Right cardiac atrium (tissue), 5 donors: ENCODE measurements at regions not wholly inside any gene's neighbourhood (a gene's known extent, or its start where the extent isn't known, plus 50 kb on each side); places are given as distances from the start of the nearest gene placed in this dataset.

Source experiments
- ATAC-seq, 2 donors: fragments of 200-7000 bp; cut with Tn5 transposase; one replicate each; pipeline versions ENCODE4 v1.8.0 to v1.9.1; 2020; ENCODE audit warnings: moderate library complexity in 2 of 2, mild to moderate bottlenecking in 1 of 2
- DNase-seq, 3 donors: peaks; one replicate each; pipeline ENCODE4 v3.0.0-alpha.2; 2020
- H3K27ac ChIP-seq: one replicate; pipeline ENCODE4 v1.5.1; 2013; ENCODE audit warnings: mild to moderate bottlenecking, low read length, control low read depth, moderate library complexity
- H3K27me3 ChIP-seq: one replicate; pipeline ENCODE4 v1.6.1; 2013; ENCODE audit not compliant: control insufficient read depth, insufficient read depth
- H3K4me1 ChIP-seq: one replicate; pipeline ENCODE4 v1.6.1; 2013; ENCODE audit warnings: low read length; ENCODE audit not compliant: control insufficient read depth, insufficient read depth
- H3K4me3 ChIP-seq: one replicate; pipeline ENCODE4 v1.5.1; 2013; ENCODE audit warnings: low read length, control low read depth
- H3K9me3 ChIP-seq: one replicate; pipeline ENCODE4 v1.6.1; 2013; ENCODE audit warnings: low read length; ENCODE audit not compliant: control insufficient read depth
- WGBS: extraction: QIAGEN DNeasy Blood & Tissue Kit; methylation state at CpG from one replicate; pipeline ENCODE4 v1.1.7; 2013; 5-methylcytosine and 5-hydroxymethylcytosine counted together
- intact Hi-C, 4 donors: fragments of 100-400 bp; cut with DNase I; formaldehyde crosslinking; loops; one replicate each; pipeline versions ENCODE4 v1.11.0 to v1.14.0; 2022 to 2023
- donor health status: healthy with polysubstance abuse.
- donor health status: DM: no; HTN: yes; CAD: no.
- donor health status: DM: no; HTN: no; CAD: no.
- donor health status: DM: no; HTN: yes; CAD: no; lungs with severe emphysema.
- donor health status: DM: yes; HTN: yes; CAD: no.

DNA sequence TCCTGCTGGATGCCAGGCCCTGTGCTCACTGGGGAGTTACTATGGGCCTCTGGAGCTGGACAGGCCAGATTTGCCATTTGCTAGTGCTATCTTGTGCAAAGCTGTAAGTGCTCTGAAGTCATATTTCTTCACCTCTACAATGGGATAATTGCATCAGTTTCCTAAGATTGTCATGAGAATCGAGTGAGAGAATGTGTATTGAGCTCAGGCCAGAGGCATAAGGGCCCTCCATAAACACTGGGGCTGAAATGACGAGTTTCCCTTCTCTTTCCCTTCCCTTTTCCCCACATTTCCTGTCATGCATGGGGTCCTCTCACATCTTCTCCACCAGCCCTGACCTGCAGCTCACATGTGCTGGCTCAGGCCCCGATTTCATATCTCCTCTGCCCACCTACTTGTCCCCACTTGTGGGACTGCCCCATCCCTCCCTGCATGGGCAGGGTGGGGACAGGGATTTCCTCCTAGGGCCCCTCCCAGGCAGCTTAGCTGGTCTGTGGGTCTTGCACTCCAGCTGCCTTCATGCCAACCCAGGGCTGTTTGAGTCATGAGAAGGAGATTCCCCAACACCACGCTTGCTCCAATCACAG lies 358.8 kb downstream of the MID1IP1 start:
- ATAC-seq (no peak), DNase-seq (no peak)
- intact Hi-C loops, result loop anchor here in 1 of 4 donors (10.0 kb wide), 1 partner anchor 405 kb away; no protein-coding TSS in a partner anchor
- peaks cover 2% of the 10 kb centered on the region for H3K4me1 ChIP-seq
- 73% methylated on average over 4 of the region's 4 CpGs for WGBS
- no peak overlapping the region for H3K4me3 ChIP-seq
- H3K27ac ChIP-seq, result no peak overlapping the region
- H3K9me3 ChIP-seq, result no peaks in the 10 kb centered on the region
- no peaks in the 10 kb centered on the region for H3K27me3 ChIP-seq

DNA sequence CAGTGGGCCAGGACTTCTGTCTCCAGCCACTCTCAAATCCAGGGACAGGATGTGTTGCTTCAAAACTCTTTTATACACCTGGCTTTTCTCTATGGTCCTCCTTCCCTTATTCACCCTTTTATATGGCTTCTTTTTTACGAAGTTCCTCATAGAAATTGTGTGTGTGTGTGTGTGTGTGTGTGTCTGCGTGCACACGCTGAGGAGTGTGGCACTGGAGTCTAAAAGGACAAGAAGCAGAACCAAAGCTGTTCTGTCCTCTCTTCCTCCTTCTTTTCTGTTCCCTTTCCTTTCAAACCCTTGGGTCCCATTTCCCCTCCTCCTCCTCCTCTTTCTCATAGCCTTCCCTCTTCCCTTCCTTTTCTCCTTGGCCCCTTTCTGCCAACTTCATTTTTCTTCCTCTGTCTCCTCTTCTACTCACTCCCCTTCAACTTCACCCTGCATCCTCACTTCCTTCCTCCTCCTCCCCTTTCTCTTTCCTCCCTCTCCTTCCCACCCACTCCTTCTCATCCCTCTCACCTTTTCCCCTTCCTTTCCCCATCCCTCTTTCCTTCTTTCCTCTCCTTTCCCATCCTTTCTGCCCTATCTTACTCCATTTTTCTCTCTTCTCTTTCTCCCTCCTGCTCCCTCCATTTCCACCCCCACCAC lies 360.5 kb downstream of the MID1IP1 start:
- Histone ChIP-seq H3K27me3 (no peaks in the 10 kb centered on the region), H3K9me3 (no peaks in the 10 kb centered on the region), H3K27ac (no peak overlapping the region), H3K4me3 (no peak overlapping the region), H3K4me1 (peaks cover 2% of the 10 kb centered on the region)
- 76% methylated on average over 3 of the region's 3 CpGs for WGBS
- no peak for DNase-seq
- no peak for ATAC-seq
- intact Hi-C loops, result no loop called here

DNA sequence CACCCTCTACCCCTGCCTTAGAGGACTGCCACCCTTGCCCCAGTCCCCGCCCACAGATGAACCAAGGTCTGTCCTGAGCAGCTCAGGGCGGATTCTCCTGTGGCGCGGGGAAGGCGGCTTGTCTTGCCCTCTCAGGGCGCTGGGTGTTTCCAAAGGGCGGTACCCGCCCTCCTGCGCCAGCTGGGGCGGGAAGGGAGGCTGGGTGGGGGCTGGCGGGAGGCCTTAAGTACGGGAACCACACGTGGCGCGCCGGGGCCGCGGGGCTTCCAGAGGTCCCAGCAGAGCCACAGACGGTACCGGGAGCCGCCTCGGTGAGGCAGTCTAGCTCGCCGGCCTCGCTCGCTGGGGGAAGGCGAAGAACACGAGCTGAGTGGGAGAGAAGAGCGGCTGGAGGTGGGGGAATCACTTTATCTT lies 361.1 kb downstream of the MID1IP1 start:
- Histone ChIP-seq H3K4me3 (no peak overlapping the region), H3K4me1 (peaks cover 2% of the 10 kb centered on the region), H3K27me3 (no peaks in the 10 kb centered on the region), H3K9me3 (no peaks in the 10 kb centered on the region), H3K27ac (no peak overlapping the region)
- intact Hi-C loops, result no loop called here
- ATAC-seq, result peak; percentile 52 to 65
- WGBS, result 15% methylated on average over 29 of the region's 29 CpGs
- peak; percentile 29 to 70 (median 57) for DNase-seq

DNA sequence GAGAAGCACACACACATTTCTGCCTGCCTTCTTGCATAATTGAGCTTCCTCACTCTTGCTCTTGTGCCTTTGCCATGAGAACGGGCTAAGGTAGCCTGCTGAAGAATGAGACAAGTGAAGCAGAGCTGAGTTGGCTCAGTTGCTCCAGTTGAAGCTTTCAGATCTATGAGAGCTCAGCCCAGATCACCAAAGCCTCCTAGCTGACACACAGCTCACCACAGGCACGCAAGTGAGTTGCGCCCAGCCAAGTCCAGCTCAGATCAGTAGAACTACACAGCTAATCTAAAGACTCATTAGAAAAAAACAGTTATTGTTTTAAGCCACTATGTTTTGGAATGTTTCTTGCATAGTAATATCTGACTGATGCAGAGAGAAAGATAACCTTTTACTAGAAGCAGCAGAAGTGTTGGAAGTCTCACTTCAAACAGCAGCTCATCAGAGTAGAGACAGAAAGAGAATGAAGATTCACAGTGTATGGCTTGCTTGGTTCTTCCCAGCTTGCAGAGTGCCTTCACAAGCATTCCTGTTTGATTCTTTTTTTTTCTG lies 362.4 kb downstream of the MID1IP1 start:
- intact Hi-C loops, result no loop called here
- no peak for DNase-seq
- no peaks in the 10 kb centered on the region for H3K27me3 ChIP-seq
- H3K9me3 ChIP-seq, result no peaks in the 10 kb centered on the region
- peaks cover 2% of the 10 kb centered on the region for H3K4me1 ChIP-seq
- no peak for ATAC-seq
- no peak overlapping the region for H3K4me3 ChIP-seq
- WGBS, result 87% methylated on average over 3 of the region's 3 CpGs
- H3K27ac ChIP-seq, result no peak overlapping the region

DNA sequence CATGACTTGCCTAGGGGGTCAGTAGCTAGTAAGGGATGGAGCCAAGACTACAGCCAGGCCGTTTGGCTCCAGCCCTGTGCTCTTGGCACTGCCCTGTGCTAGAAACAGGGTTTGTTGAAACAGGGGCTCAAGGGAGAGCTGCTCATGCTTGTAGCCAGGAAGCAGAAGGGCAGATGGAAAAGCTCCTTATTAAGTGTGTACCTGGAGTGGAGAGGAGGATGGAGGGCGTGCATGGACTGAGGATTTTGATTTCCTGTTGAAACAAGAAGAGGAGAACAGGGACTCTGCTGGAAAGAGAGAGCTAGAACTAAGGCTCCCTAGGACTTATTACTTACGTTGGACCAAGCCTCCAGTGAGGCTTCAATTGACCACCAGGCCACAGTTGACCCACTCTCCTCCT lies 363.0 kb downstream of the MID1IP1 start:
- Histone ChIP-seq H3K9me3 (no peaks in the 10 kb centered on the region), H3K4me3 (no peak overlapping the region), H3K27me3 (no peaks in the 10 kb centered on the region), H3K27ac (no peak overlapping the region), H3K4me1 (peaks cover 2% of the 10 kb centered on the region)
- intact Hi-C loops, result no loop called here
- WGBS, result 74% methylated on average over 3 of the region's 3 CpGs
- no peak for ATAC-seq
- DNase-seq, result no peak

DNA sequence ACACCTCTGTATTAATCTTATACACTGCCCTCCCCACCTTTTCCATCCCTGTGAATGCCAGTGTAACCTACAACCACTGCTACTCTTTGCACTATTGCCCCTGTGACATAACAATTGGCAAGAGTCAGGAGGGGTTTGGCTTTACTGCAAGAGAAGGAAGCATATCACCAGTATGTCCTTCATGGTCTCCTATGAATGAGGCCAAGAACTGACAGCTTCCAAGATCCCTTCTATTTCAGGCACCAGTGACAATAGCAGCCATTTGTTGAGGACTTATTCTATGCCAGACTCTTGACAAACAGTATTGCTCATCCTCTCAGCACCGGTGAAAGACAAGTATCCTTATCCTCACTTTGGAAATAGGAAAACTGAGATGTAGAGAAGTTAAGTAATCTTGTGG lies 363.9 kb downstream of the MID1IP1 start:
- Histone ChIP-seq H3K27ac (no peak overlapping the region), H3K9me3 (no peaks in the 10 kb centered on the region), H3K4me3 (no peak overlapping the region), H3K4me1 (peaks cover 2% of the 10 kb centered on the region), H3K27me3 (no peaks in the 10 kb centered on the region)
- 27% methylated on average over 1 of the region's 1 CpG for WGBS
- intact Hi-C loops, result no loop called here
- ATAC-seq, result peak; percentile 48 to 52
- no peak for DNase-seq

DNA sequence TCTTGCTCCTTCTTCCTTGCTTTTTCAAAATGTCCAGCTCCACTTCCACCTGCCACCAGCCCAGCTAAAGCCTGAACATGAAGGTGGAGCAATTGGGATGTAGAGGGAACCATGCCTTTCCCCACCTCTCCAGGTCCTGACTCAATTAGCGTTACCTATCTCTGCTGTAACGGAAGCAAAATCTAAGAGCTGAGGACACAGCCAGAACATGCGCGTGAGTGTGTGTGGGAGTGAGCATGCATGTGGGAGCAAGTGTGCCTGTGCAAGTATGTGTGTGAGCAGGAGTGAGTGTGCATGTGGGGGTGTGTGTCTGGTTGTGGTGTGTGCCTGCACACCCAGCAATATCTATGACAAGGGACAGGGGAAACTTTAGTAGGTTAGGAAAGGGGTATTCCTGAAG lies 364.5 kb downstream of the MID1IP1 start:
- Histone ChIP-seq H3K27me3 (no peaks in the 10 kb centered on the region), H3K4me1 (peaks cover 2% of the 10 kb centered on the region), H3K27ac (no peak overlapping the region), H3K4me3 (no peak overlapping the region), H3K9me3 (no peaks in the 10 kb centered on the region)
- ATAC-seq (no peak), DNase-seq (no peak)
- WGBS, result 93% methylated on average over 4 of the region's 4 CpGs
- intact Hi-C loops, result no loop called here

DNA sequence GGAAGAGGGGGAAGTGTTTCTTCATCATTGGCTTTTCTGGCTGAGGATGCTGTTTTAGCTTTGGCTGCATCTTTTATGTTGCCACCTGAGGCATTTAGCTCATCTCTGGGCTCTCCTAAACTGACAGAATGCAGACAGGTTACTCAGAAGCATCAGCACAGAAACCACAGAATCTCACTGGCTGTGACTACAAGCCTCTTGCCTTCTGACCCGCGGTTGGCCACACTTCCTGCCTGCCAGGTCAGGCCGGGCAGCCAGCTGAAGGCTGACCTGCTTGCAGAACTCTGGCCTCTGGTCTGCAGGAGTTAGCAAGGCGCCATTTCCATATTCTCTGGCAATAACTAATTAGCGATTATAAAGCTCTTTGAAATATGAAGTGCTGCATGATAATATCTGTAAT lies 366.5 kb downstream of the MID1IP1 start:
- H3K9me3 ChIP-seq, result no peaks in the 10 kb centered on the region
- intact Hi-C loops, result no loop called here
- DNase-seq (no peak), ATAC-seq (no peak)
- H3K4me1 ChIP-seq, result peaks cover 2% of the 10 kb centered on the region
- H3K27me3 ChIP-seq, result no peaks in the 10 kb centered on the region
- H3K27ac ChIP-seq, result no peak overlapping the region
- WGBS, result 61% methylated on average over 5 of the region's 5 CpGs
- H3K4me3 ChIP-seq, result no peak overlapping the region

DNA sequence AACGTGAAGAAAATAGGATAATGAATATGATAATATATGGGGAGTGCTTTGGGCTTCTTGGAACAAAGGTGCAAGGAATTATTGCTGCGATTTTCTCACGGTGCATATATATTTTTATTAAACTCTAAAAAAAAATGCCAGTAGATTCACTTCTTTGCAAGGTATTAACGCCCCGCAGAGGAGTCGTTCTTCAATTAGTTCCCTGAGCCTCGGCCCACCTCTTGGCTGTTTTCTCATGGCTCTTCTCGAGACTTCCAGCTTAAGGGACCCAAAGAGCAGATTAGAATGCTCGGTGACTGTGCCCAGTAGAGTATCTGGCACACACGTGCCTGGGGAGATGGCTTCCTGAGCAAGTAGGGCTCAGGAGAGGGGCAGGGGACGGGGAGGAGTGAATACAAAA lies 367.4 kb downstream of the MID1IP1 start:
- Histone ChIP-seq H3K27ac (no peak overlapping the region), H3K9me3 (no peaks in the 10 kb centered on the region), H3K27me3 (no peaks in the 10 kb centered on the region), H3K4me3 (no peak overlapping the region), H3K4me1 (peaks cover 2% of the 10 kb centered on the region)
- intact Hi-C loops, result no loop called here
- ATAC-seq (no peak), DNase-seq (no peak)
- 94% methylated on average over 11 of the region's 11 CpGs for WGBS

DNA sequence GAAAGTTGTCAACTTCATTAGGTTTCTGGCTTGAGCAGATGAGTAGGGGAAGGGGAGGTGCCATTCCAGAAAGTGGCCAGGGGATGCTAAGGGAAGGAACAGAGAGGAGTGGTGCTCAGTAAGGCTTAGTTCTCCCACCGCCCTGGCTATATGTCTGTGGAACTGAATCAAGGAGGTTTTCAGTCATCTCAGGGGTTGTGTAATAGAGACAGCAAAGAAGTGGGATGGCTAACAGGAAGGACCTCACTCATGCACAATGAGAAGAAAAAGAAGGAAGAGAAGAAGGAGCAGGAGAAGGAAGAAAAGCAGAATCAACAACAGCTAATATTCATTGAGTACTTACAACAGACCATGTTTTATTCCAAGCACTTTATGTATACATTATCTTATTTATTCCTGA lies 368.7 kb downstream of the MID1IP1 start:
- H3K27ac ChIP-seq, result no peak overlapping the region
- H3K9me3 ChIP-seq, result no peaks in the 10 kb centered on the region
- no peak overlapping the region for H3K4me3 ChIP-seq
- intact Hi-C loops, result no loop called here
- 87% methylated on average over 1 of the region's 1 CpG for WGBS
- H3K27me3 ChIP-seq, result no peaks in the 10 kb centered on the region
- no peaks in the 10 kb centered on the region for H3K4me1 ChIP-seq
- ATAC-seq (no peak), DNase-seq (no peak)

DNA sequence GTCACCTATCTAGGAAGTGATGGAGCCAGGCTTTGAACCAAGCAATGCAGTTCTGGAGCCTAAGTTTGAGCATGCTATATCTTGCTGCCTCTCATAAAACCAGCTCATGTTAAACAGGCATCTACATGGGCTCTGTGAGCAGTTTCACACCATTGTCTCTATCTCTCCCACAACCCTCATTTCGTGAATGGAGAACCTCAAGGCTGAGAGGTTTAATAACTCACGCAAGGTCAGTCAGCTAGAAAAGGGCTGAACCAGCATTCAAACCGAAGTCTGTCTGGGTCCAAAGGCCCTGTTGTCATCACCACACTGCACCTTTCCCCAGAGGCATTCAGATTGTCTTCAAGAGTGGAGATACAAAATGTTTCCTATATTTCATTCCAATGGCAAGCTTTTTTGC lies 369.2 kb downstream of the MID1IP1 start:
- Histone ChIP-seq H3K27me3 (no peaks in the 10 kb centered on the region), H3K4me1 (no peaks in the 10 kb centered on the region), H3K9me3 (no peaks in the 10 kb centered on the region), H3K27ac (no peak overlapping the region), H3K4me3 (no peak overlapping the region)
- DNase-seq, result no peak
- WGBS, result 89% methylated on average over 3 of the region's 3 CpGs
- ATAC-seq, result no peak
- intact Hi-C loops, result no loop called here
